Liver (tissue), 8 donors: ENCODE measurements at regions not wholly inside any gene's neighbourhood (a gene's known extent, or its start where the extent isn't known, plus 50 kb on each side); places are given as distances from the start of the nearest gene placed in this dataset.

ENCODE experiments used
- DNase-seq: peaks from one replicate; pipeline ENCODE4 v3.0.0-alpha.2; 2017; ENCODE audit warnings: low spot score
- H3K27ac ChIP-seq, 2 donors: one replicate each; pipeline ENCODE4 v1.7.0; 2013; ENCODE audit warnings: inconsistent platforms in 2 of 2, low read length in 2 of 2, control low read depth in 1 of 2, low read depth in 1 of 2, mild to moderate bottlenecking in 1 of 2
- H3K27me3 ChIP-seq, 4 donors: one replicate each; pipeline versions ENCODE4 v1.6.1 to v1.7.0; 2013; ENCODE audit warnings: low read length in 3 of 4, inconsistent platforms in 1 of 4, mild to moderate bottlenecking in 1 of 4, moderate library complexity in 1 of 4; ENCODE audit not compliant: control insufficient read depth in 4 of 4, insufficient read depth in 4 of 4
- H3K36me3 ChIP-seq, 4 donors: one replicate each; pipeline versions ENCODE4 v1.6.1 to v1.7.0; 2013; ENCODE audit warnings: low read length in 3 of 4, mild to moderate bottlenecking in 3 of 4, low read depth in 1 of 4, moderate library complexity in 1 of 4; ENCODE audit not compliant: control insufficient read depth in 4 of 4, insufficient read depth in 3 of 4
- H3K4me1 ChIP-seq, 4 donors: one replicate each; pipeline versions ENCODE4 v1.6.1 to v1.7.0; 2013; ENCODE audit warnings: low read length in 3 of 4, mild to moderate bottlenecking in 3 of 4, moderate library complexity in 1 of 4; ENCODE audit not compliant: control insufficient read depth in 4 of 4, insufficient read depth in 4 of 4
- H3K4me3 ChIP-seq, 3 donors: one replicate each; pipeline versions ENCODE4 v1.6.1 to v1.7.0; 2013; ENCODE audit warnings: low read length in 3 of 3, control low read depth in 1 of 3, low read depth in 1 of 3, mild to moderate bottlenecking in 1 of 3
- H3K9ac ChIP-seq, 2 donors: one replicate each; pipeline ENCODE4 v1.7.0; 2013; ENCODE audit warnings: low read length in 2 of 2, mild to moderate bottlenecking in 2 of 2, moderate library complexity in 2 of 2, control low read depth in 1 of 2, low read depth in 1 of 2
- H3K9me3 ChIP-seq, 4 donors: one replicate each; pipeline versions ENCODE4 v1.6.1 to v1.7.0; 2013; ENCODE audit warnings: low read length in 3 of 4; ENCODE audit not compliant: control insufficient read depth in 4 of 4
- EGR1 ChIP-seq, 2 donors: IDR thresholded peaks; 2 replicates each; pipeline ENCODE4 v1.6.1; 2016 to 2018; ENCODE audit warnings: antibody characterized with exemption in 2 of 2, low read depth in 2 of 2
- FOXA1 ChIP-seq: IDR thresholded peaks from 2 replicates; pipeline ENCODE4 v1.6.1; 2016; ENCODE audit warnings: antibody characterized with exemption
- FOXA2 ChIP-seq: IDR thresholded peaks from 2 replicates; pipeline ENCODE4 v1.6.1; 2016; ENCODE audit warnings: antibody characterized with exemption
- GABPA ChIP-seq, 2 donors: IDR thresholded peaks in 1 of 2; conservative IDR thresholded peaks in 1 of 2; 2 replicates each; pipeline ENCODE4 v1.6.1; 2016; ENCODE audit warnings: antibody characterized with exemption in 2 of 2, mild to moderate bottlenecking in 1 of 2, moderate library complexity in 1 of 2
- HNF4A ChIP-seq, 2 donors: conservative IDR thresholded peaks; 2 replicates each; pipeline ENCODE4 v1.6.1; 2016; ENCODE audit warnings: antibody characterized with exemption in 2 of 2, mild to moderate bottlenecking in 2 of 2
- HNF4G ChIP-seq: IDR thresholded peaks from 2 replicates; pipeline ENCODE4 v1.6.1; 2016; ENCODE audit warnings: antibody characterized with exemption
- JUND ChIP-seq, 2 donors: IDR thresholded peaks; 2 replicates each; pipeline ENCODE4 v1.6.1; 2016; ENCODE audit warnings: antibody characterized with exemption in 2 of 2
- NR2F2 ChIP-seq: IDR thresholded peaks from 2 replicates; pipeline ENCODE4 v1.6.1; 2016; ENCODE audit warnings: antibody characterized with exemption
- RAD21 ChIP-seq, 2 donors: IDR thresholded peaks; 2 replicates each; pipeline ENCODE4 v1.6.1; 2016; ENCODE audit warnings: antibody characterized with exemption in 2 of 2, mild to moderate bottlenecking in 2 of 2
- RXRA ChIP-seq, 2 donors: IDR thresholded peaks; 2 replicates each; pipeline ENCODE4 v1.6.1; 2017 to 2018; ENCODE audit warnings: antibody characterized with exemption in 2 of 2, mild to moderate bottlenecking in 1 of 2
- SP1 ChIP-seq: IDR thresholded peaks from 2 replicates; pipeline ENCODE4 v1.6.1; 2018; ENCODE audit warnings: antibody characterized with exemption, mild to moderate bottlenecking
- TAF1 ChIP-seq: conservative IDR thresholded peaks from 2 replicates; pipeline ENCODE4 v1.6.1; 2016; ENCODE audit warnings: antibody characterized with exemption, mild to moderate bottlenecking
- YY1 ChIP-seq: IDR thresholded peaks from 2 replicates; pipeline ENCODE4 v1.6.1; 2016; ENCODE audit warnings: antibody characterized with exemption, mild to moderate bottlenecking
- WGBS: extraction: QIAGEN DNeasy Blood & Tissue Kit; methylation state at CpG from one replicate; pipeline ENCODE4 v1.1.7; 2013; 5-methylcytosine and 5-hydroxymethylcytosine counted together
- TF ChIP-seq, protein P1 (sequence below): IDR thresholded peaks from 2 replicates; pipeline ENCODE4 v1.6.1; 2016; ENCODE audit warnings: antibody characterized with exemption
- TF ChIP-seq, protein P2 (sequence below): IDR thresholded peaks from 2 replicates; pipeline ENCODE4 v1.6.1; 2016; ENCODE audit warnings: antibody characterized with exemption, mild to moderate bottlenecking
- TF ChIP-seq, protein P3 (sequence below): IDR thresholded peaks from 2 replicates; pipeline ENCODE4 v1.6.1; 2016; ENCODE audit warnings: antibody characterized with exemption
- TF ChIP-seq, protein P4 (sequence below): IDR thresholded peaks from 2 replicates; pipeline ENCODE4 v1.6.1; 2016; ENCODE audit warnings: antibody characterized with exemption
- TF ChIP-seq, protein P5 (sequence below): fragments of 150-350 bp; IDR thresholded peaks from 2 replicates; pipeline ENCODE4 v1.5.1; 2017; ENCODE audit warnings: improper control_type of control experiment, low read depth, low read length; ENCODE audit not compliant: missing input control
- donor health status: healthy.
- donor health status: healthy.
- donor health status: healthy.
- donor health status: healthy.
- donor health status: healthy.

DNA sequence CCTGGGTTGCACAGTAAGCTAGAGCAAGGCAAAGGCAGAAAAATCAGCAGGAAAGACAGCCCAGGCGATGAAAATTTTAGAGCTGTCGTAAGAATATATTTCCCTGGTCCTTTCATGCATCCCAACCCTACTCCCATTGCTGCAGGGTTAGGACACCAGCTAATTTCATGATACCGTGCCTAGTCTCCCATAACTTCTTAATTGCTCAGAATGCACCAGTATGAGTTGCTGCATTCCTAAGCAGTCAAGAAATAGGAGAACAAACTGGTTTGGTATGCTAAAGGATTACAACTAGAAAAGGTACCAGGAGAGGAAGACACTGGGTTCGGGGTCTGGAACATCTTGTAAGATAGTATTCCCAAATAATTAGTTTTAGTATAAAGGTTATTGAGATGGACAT, 269.4 kb upstream of the NRXN1 start:
- TF ChIP-seq RXRA (IDR thresholded peaks at IDR 0.05) (no peak), HNF4A (conservative IDR thresholded peaks at IDR 0.05) (no peak), YY1 (no peak), TAF1 (no peak)
- WGBS, result 90% methylated on average over 4 of the region's 4 CpGs
- Histone ChIP-seq H3K4me1 (no peaks in the 10 kb centered on the region), H3K27ac (no peak overlapping the region), H3K36me3 (no peaks in the 10 kb centered on the region), H3K9ac (no peak overlapping the region), H3K9me3 (no peaks in the 10 kb centered on the region), H3K27me3 (no peaks in the 10 kb centered on the region), H3K4me3 (no peak overlapping the region)
- DNase-seq, result no peak

DNA sequence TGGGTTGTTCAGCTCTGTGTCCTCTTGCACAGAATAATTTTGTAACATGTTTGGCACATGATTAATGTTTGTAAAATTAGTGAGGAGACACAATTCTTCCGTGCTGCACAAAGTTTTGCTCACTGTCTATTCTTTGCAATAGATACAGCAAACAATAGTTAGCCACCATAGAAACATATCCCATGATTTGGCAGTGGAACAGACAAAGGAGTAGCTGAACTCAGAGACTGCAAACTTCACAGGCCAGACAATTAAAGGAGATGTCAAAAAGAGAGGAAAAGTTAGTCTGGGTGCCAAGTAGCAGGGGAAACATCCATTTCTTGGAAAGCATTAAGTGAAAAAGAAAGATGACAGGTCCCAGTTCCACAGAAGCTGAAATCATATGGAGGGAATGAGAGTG, 267.4 kb upstream of the NRXN1 start:
- H3K27ac ChIP-seq, result no peak overlapping the region
- DNase-seq, result no peak
- H3K4me1 ChIP-seq, result peaks cover 0 to 2% (median 0%) of the 10 kb centered on the region in 4 donors
- H3K9ac ChIP-seq, result no peak overlapping the region
- H3K36me3 ChIP-seq, result no peaks in the 10 kb centered on the region
- TF ChIP-seq SP1 (no peak), TAF1 (no peak), RAD21 (IDR thresholded peaks at IDR 0.05) (no peak), YY1 (no peak), HNF4A (conservative IDR thresholded peaks at IDR 0.05) (no peak), JUND (IDR thresholded peaks at IDR 0.05) (no peak), HNF4G (no peak), GABPA (IDR thresholded peaks at IDR 0.05 in 1 of 2, conservative IDR thresholded peaks at IDR 0.05 in 1 of 2) (no peak), NR2F2 (no peak), FOXA1 (no peak), EGR1 (IDR thresholded peaks at IDR 0.05; ENCODE audit: low read depth in 2 of 2) (no peak), RXRA (IDR thresholded peaks at IDR 0.05) (no peak), FOXA2 (no peak)
- TF ChIP-seq, protein P1, sequence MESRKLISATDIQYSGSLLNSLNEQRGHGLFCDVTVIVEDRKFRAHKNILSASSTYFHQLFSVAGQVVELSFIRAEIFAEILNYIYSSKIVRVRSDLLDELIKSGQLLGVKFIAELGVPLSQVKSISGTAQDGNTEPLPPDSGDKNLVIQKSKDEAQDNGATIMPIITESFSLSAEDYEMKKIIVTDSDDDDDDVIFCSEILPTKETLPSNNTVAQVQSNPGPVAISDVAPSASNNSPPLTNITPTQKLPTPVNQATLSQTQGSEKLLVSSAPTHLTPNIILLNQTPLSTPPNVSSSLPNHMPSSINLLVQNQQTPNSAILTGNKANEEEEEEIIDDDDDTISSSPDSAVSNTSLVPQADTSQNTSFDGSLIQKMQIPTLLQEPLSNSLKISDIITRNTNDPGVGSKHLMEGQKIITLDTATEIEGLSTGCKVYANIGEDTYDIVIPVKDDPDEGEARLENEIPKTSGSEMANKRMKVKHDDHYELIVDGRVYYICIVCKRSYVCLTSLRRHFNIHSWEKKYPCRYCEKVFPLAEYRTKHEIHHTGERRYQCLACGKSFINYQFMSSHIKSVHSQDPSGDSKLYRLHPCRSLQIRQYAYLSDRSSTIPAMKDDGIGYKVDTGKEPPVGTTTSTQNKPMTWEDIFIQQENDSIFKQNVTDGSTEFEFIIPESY, result no peak
- TF ChIP-seq, protein P2, sequence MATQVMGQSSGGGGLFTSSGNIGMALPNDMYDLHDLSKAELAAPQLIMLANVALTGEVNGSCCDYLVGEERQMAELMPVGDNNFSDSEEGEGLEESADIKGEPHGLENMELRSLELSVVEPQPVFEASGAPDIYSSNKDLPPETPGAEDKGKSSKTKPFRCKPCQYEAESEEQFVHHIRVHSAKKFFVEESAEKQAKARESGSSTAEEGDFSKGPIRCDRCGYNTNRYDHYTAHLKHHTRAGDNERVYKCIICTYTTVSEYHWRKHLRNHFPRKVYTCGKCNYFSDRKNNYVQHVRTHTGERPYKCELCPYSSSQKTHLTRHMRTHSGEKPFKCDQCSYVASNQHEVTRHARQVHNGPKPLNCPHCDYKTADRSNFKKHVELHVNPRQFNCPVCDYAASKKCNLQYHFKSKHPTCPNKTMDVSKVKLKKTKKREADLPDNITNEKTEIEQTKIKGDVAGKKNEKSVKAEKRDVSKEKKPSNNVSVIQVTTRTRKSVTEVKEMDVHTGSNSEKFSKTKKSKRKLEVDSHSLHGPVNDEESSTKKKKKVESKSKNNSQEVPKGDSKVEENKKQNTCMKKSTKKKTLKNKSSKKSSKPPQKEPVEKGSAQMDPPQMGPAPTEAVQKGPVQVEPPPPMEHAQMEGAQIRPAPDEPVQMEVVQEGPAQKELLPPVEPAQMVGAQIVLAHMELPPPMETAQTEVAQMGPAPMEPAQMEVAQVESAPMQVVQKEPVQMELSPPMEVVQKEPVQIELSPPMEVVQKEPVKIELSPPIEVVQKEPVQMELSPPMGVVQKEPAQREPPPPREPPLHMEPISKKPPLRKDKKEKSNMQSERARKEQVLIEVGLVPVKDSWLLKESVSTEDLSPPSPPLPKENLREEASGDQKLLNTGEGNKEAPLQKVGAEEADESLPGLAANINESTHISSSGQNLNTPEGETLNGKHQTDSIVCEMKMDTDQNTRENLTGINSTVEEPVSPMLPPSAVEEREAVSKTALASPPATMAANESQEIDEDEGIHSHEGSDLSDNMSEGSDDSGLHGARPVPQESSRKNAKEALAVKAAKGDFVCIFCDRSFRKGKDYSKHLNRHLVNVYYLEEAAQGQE, result no peak
- TF ChIP-seq, protein P3, sequence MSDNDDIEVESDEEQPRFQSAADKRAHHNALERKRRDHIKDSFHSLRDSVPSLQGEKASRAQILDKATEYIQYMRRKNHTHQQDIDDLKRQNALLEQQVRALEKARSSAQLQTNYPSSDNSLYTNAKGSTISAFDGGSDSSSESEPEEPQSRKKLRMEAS, result no peak
- TF ChIP-seq, protein P4, sequence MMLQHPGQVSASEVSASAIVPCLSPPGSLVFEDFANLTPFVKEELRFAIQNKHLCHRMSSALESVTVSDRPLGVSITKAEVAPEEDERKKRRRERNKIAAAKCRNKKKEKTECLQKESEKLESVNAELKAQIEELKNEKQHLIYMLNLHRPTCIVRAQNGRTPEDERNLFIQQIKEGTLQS, result no peak
- TF ChIP-seq, protein P5, sequence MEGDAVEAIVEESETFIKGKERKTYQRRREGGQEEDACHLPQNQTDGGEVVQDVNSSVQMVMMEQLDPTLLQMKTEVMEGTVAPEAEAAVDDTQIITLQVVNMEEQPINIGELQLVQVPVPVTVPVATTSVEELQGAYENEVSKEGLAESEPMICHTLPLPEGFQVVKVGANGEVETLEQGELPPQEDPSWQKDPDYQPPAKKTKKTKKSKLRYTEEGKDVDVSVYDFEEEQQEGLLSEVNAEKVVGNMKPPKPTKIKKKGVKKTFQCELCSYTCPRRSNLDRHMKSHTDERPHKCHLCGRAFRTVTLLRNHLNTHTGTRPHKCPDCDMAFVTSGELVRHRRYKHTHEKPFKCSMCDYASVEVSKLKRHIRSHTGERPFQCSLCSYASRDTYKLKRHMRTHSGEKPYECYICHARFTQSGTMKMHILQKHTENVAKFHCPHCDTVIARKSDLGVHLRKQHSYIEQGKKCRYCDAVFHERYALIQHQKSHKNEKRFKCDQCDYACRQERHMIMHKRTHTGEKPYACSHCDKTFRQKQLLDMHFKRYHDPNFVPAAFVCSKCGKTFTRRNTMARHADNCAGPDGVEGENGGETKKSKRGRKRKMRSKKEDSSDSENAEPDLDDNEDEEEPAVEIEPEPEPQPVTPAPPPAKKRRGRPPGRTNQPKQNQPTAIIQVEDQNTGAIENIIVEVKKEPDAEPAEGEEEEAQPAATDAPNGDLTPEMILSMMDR, result no peak
- no peaks in the 10 kb centered on the region for H3K9me3 ChIP-seq
- 63% methylated on average over 1 of the region's 1 CpG for WGBS
- H3K4me3 ChIP-seq, result no peak overlapping the region
- H3K27me3 ChIP-seq, result no peaks in the 10 kb centered on the region
